Epithelial cell of proximal tubule (primary cell): ENCODE measurements at regions not wholly inside any gene's neighbourhood (a gene's known extent, or its start where the extent isn't known, plus 50 kb on each side); places are given as distances from the start of the nearest gene placed in this dataset.
A peak's percentile ranks its signal among the peaks of the same experiment; 100 is the strongest.

Experiments used
- DNase-seq: peaks from one replicate; pipeline ENCODE4 v3.0.0-alpha.2; 2011; ENCODE audit warnings: low read depth
- H3K4me3 ChIP-seq: 2 replicates; pipeline ENCODE4 v1.5.1; 2011; ENCODE audit warnings: low read depth, mild to moderate bottlenecking, low read length
- TF ChIP-seq, protein P1 (sequence below): conservative IDR thresholded peaks from 2 replicates; pipeline ENCODE4 v1.5.1; 2012; ENCODE audit warnings: low read depth, mild to moderate bottlenecking, low read length

DNA sequence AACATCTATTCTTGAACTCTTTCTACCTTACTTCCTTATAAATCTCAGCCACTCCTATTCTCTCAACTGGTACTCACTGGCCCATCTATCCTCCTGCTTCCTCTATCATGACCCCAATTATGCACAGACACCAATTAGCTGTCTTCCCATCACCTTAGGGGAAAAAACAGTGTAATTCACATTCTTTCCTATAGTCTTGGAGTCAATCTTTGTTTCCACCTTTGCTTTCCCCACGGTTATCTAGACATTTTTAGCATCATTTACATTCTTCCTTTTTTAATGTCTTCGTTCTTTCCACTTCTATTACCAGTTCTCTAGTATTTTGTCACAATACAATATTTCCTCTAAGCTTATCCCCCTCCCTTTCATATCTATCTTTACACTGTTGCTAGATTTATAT is 449.4 kb downstream of the TMEM38B start:
- TF ChIP-seq, protein P1, sequence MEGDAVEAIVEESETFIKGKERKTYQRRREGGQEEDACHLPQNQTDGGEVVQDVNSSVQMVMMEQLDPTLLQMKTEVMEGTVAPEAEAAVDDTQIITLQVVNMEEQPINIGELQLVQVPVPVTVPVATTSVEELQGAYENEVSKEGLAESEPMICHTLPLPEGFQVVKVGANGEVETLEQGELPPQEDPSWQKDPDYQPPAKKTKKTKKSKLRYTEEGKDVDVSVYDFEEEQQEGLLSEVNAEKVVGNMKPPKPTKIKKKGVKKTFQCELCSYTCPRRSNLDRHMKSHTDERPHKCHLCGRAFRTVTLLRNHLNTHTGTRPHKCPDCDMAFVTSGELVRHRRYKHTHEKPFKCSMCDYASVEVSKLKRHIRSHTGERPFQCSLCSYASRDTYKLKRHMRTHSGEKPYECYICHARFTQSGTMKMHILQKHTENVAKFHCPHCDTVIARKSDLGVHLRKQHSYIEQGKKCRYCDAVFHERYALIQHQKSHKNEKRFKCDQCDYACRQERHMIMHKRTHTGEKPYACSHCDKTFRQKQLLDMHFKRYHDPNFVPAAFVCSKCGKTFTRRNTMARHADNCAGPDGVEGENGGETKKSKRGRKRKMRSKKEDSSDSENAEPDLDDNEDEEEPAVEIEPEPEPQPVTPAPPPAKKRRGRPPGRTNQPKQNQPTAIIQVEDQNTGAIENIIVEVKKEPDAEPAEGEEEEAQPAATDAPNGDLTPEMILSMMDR = no peak
- no peak overlapping the region for H3K4me3 ChIP-seq
- no peak for DNase-seq

GRCh38 chr9:106146066-106146840 is 451.9 kb downstream of the TMEM38B start:
- TF ChIP-seq, protein P1 = no peak
- no peak overlapping the region for H3K4me3 ChIP-seq
- no peak for DNase-seq

GRCh38 chr9:106146886-106147285 is 452.5 kb downstream of the TMEM38B start:
- TF ChIP-seq, protein P1 = no peak
- no peak for DNase-seq
- no peak overlapping the region for H3K4me3 ChIP-seq

- TF ChIP-seq, protein P1 = no peak
- no peak for DNase-seq
- H3K4me3 ChIP-seq = no peak overlapping the region
Observed at GRCh38 chr9:106149956-106150355, 455.6 kb downstream of the TMEM38B start.

GRCh38 chr9:106156465-106156864 is 462.1 kb downstream of the TMEM38B start:
- TF ChIP-seq, protein P1 = no peak
- no peak overlapping the region for H3K4me3 ChIP-seq
- DNase-seq = no peak

DNA sequence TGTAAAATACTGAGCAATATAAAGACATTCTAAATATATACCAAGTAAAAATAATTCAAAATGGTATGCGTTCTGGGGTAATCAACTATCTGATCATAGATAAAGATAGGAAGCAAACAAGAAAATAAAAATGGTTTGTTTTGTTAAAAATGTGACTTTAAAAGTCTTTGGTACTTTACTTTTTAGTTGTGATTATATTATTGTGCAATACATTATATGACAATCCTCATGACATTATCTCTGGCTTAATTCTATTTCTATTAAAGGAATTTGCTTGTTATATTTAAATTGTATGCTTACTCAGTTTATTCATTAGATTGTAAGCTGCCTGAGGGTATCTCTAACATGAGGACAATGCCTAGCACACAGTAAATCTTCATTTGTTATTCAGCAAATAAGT is 477.9 kb downstream of the TMEM38B start:
- TF ChIP-seq, protein P1 = no peak
- no peak for DNase-seq
- no peak overlapping the region for H3K4me3 ChIP-seq

- H3K4me3 ChIP-seq = no peak overlapping the region
- peak; percentile 20 for DNase-seq
- TF ChIP-seq, protein P1 = no peak
Observed at GRCh38 chr9:106174346-106174745, 480.0 kb downstream of the TMEM38B start.
